ENCODE measurements at regions not wholly inside any gene's neighbourhood (a gene's known extent, or its start where the extent isn't known, plus 50 kb on each side); places are given as distances from the start of the nearest gene placed in this dataset.
A peak's percentile ranks its signal among the peaks of the same experiment; 100 is the strongest.
"Not testable (repeated sequence)": the region's sequence is repeated elsewhere in the genome, so short reads cannot be mapped to it uniquely, and the experiment has no call there.

- Histone ChIP-seq H3K27ac (ENCODE audit: poor library complexity, severe bottlenecking) (no peak overlapping the region), H3K9me3 (ENCODE audit: severe bottlenecking) (no peaks in the 10 kb centered on the region), H3K27me3 (ENCODE audit: insufficient read depth, poor library complexity, severe bottlenecking) (peaks cover 33% of the 10 kb centered on the region), H3K4me3 (ENCODE audit: severe bottlenecking) (no peak overlapping the region), H3K4me1 (ENCODE audit: insufficient read depth, poor library complexity, severe bottlenecking) (no peaks in the 10 kb centered on the region), H3K36me3 (ENCODE audit: low read depth) (no peaks in the 10 kb centered on the region)
- DNase-seq (ENCODE audit: low spot score) (no peak), ATAC-seq (ENCODE audit: low read depth) (peak; percentile 31; the same call in 1 of the 3 replicates)
- no peak for TF ChIP-seq CTCF (IDR thresholded peaks at IDR 0.05; ENCODE audit: poor library complexity, severe bottlenecking)
These were observed 55.9 kb upstream of the UNC5A start for GRCh38 chr5:176754376-176754973.

GRCh38 chr5:176755593-176755992 is 54.8 kb upstream of the UNC5A start:
- ATAC-seq (ENCODE audit: low read depth) = not testable (repeated sequence)

GRCh38 chr5:176757569-176757968 is 52.8 kb upstream of the UNC5A start:
- not testable (repeated sequence) for H3K36me3 ChIP-seq (ENCODE audit: low read depth); ATAC-seq (ENCODE audit: low read depth); H3K27ac ChIP-seq (ENCODE audit: poor library complexity, severe bottlenecking); H3K4me1 ChIP-seq (ENCODE audit: insufficient read depth, poor library complexity, severe bottlenecking); H3K9me3 ChIP-seq (ENCODE audit: severe bottlenecking); H3K4me3 ChIP-seq (ENCODE audit: severe bottlenecking); DNase-seq (ENCODE audit: low spot score)
- H3K27me3 ChIP-seq (ENCODE audit: insufficient read depth, poor library complexity, severe bottlenecking) = peaks cover 26% of the 10 kb centered on the region

More at GRCh38 chr5:176755593-176755992, 54.8 kb upstream of the UNC5A start:
- H3K4me3 ChIP-seq (ENCODE audit: severe bottlenecking); H3K4me1 ChIP-seq (ENCODE audit: insufficient read depth, poor library complexity, severe bottlenecking); DNase-seq (ENCODE audit: low spot score); H3K36me3 ChIP-seq (ENCODE audit: low read depth); H3K27ac ChIP-seq (ENCODE audit: poor library complexity, severe bottlenecking); H3K9me3 ChIP-seq (ENCODE audit: severe bottlenecking): not testable (repeated sequence)
- peaks cover 26% of the 10 kb centered on the region for H3K27me3 ChIP-seq (ENCODE audit: insufficient read depth, poor library complexity, severe bottlenecking)

Measured in RWPE2 (cell line).